CD14-positive monocyte (primary cell): ENCODE measurements at regions not wholly inside any gene's neighbourhood (a gene's known extent, or its start where the extent isn't known, plus 50 kb on each side); places are given as distances from the start of the nearest gene placed in this dataset.

ENCODE experiments used
- DNase-seq, 3 donors: peaks; one replicate each; pipeline ENCODE4 v3.0.0-alpha.2; 2011 to 2022
- H2AFZ ChIP-seq: 2 replicates; pipeline ENCODE4 v1.6.0; 2012; ENCODE audit warnings: mild to moderate bottlenecking, low read depth, low read length, inconsistent platforms; ENCODE audit not compliant: insufficient read depth, poor library complexity, severe bottlenecking
- H3K27ac ChIP-seq, 2 donors: 1 replicate in 1 of 2; 2 replicates in 1 of 2; pipeline ENCODE4 v1.5.1; 2012 to 2013; ENCODE audit warnings: low read length in 2 of 2, control low read depth in 1 of 2, inconsistent platforms in 1 of 2, low read depth in 1 of 2, mild to moderate bottlenecking in 1 of 2
- H3K27me3 ChIP-seq, 2 donors: one replicate each; pipeline versions ENCODE4 v1.6.0 to v1.6.1; 2011 to 2013; ENCODE audit warnings: low read length in 2 of 2; ENCODE audit not compliant: control insufficient read depth in 2 of 2, insufficient read depth in 2 of 2
- H3K36me3 ChIP-seq, 2 donors: replicated peaks in 1 of 2; 1 replicate in 1 of 2; 2 replicates in 1 of 2; pipeline versions ENCODE4 v1.5.1 to v1.6.1; 2012 to 2013; ENCODE audit warnings: low read length in 2 of 2, control low read depth in 1 of 2, inconsistent platforms in 1 of 2, mild to moderate bottlenecking in 1 of 2; ENCODE audit not compliant: insufficient read depth in 2 of 2, control insufficient read depth in 1 of 2
- H3K4me1 ChIP-seq, 2 donors: 1 replicate in 1 of 2; 2 replicates in 1 of 2; pipeline versions ENCODE4 v1.5.1 to v1.6.1; 2012 to 2013; ENCODE audit warnings: low read length in 2 of 2, control low read depth in 1 of 2, inconsistent platforms in 1 of 2, mild to moderate bottlenecking in 1 of 2, moderate library complexity in 1 of 2; ENCODE audit not compliant: insufficient read depth in 2 of 2, control insufficient read depth in 1 of 2
- H3K4me2 ChIP-seq: replicated peaks from 2 replicates; pipeline ENCODE3; 2012; ENCODE audit warnings: low read length, moderate library complexity, mild to moderate bottlenecking; ENCODE audit not compliant: poor library complexity, severe bottlenecking; ENCODE audit errors: extremely low read depth
- H3K4me3 ChIP-seq, 3 experiments: fragments of 200-600 bp in 1 of 3; sonication (generic) in 1 of 3; replicated peaks in 1 of 3; 1 replicate in 2 of 3; 2 replicates in 1 of 3; pipeline ENCODE4 v1.5.1; 2011 to 2013; ENCODE audit warnings: low read length in 3 of 3, mild to moderate bottlenecking in 3 of 3, control low read depth in 2 of 3, low read depth in 2 of 3, inconsistent platforms in 1 of 3, moderate library complexity in 1 of 3
- H3K79me2 ChIP-seq: 2 replicates; pipeline ENCODE4 v1.6.0; 2012; ENCODE audit warnings: mild to moderate bottlenecking, control low read depth, inconsistent platforms, low read length, moderate library complexity; ENCODE audit not compliant: insufficient read depth
- H3K9ac ChIP-seq: 2 replicates; pipeline ENCODE4 v1.6.0; 2017; ENCODE audit warnings: low read length, mild to moderate bottlenecking; ENCODE audit not compliant: insufficient read depth, poor library complexity, severe bottlenecking
- H3K9me3 ChIP-seq, 2 donors: replicated peaks in 1 of 2; 1 replicate in 1 of 2; 2 replicates in 1 of 2; pipeline versions ENCODE4 v1.5.1 to v1.6.1; 2012 to 2013; ENCODE audit warnings: low read length in 2 of 2, control low read depth in 1 of 2; ENCODE audit not compliant: control insufficient read depth in 1 of 2, insufficient read depth in 1 of 2
- H4K20me1 ChIP-seq: 2 replicates; pipeline ENCODE4 v1.6.0; 2012; ENCODE audit warnings: mild to moderate bottlenecking, low read length, control low read depth, moderate library complexity; ENCODE audit not compliant: insufficient read depth
- H3K27ac Mint-ChIP-seq, 7 donors: one replicate each; pipeline ENCODE4 v1.8.0; 2020; ENCODE audit warnings: mild to moderate bottlenecking in 7 of 7, mixed read lengths in 7 of 7, moderate library complexity in 6 of 7, inconsistent platforms in 2 of 7
- H3K27me3 Mint-ChIP-seq, 3 donors: one replicate each; pipeline ENCODE4 v1.8.0; 2021 to 2022; ENCODE audit warnings: low read depth in 3 of 3, mild to moderate bottlenecking in 3 of 3, mixed read lengths in 3 of 3, moderate library complexity in 3 of 3, inconsistent platforms in 1 of 3
- H3K36me3 Mint-ChIP-seq, 2 donors: one replicate each; pipeline ENCODE4 v1.8.0; 2020; ENCODE audit warnings: mixed read lengths in 2 of 2, inconsistent platforms in 1 of 2, mild to moderate bottlenecking in 1 of 2
- H3K4me1 Mint-ChIP-seq: one replicate; pipeline ENCODE4 v1.8.0; 2020; ENCODE audit warnings: mild to moderate bottlenecking, mixed read lengths
- H3K4me3 Mint-ChIP-seq, 2 donors: one replicate each; pipeline ENCODE4 v1.8.0; 2020; ENCODE audit warnings: mild to moderate bottlenecking in 2 of 2, mixed read lengths in 2 of 2, moderate library complexity in 1 of 2
- H3K9me3 Mint-ChIP-seq, 7 donors: one replicate each; pipeline ENCODE4 v1.8.0; 2020 to 2022; ENCODE audit warnings: mixed read lengths in 7 of 7, mild to moderate bottlenecking in 6 of 7, moderate library complexity in 6 of 7, inconsistent platforms in 2 of 7
- WGBS: methylation state at CpG from one replicate; pipeline ENCODE4 v1.1.5; 2013; ENCODE audit warnings: missing lambda C conversion rate; ENCODE audit not compliant: insufficient coverage; 5-methylcytosine and 5-hydroxymethylcytosine counted together
- intact Hi-C, 2 donors: fragments of 100-400 bp; cut with micrococcal nuclease; formaldehyde crosslinking; loops; one replicate each; pipeline versions ENCODE4 v1.15.0 to v1.15.1; 2023
- TF ChIP-seq, protein P1 (sequence below): fragments of 200-600 bp; IDR thresholded peaks from one replicate; pipeline ENCODE4 v1.8.0; 2022; ENCODE audit warnings: antibody characterized with exemption, mild to moderate bottlenecking

DNA sequence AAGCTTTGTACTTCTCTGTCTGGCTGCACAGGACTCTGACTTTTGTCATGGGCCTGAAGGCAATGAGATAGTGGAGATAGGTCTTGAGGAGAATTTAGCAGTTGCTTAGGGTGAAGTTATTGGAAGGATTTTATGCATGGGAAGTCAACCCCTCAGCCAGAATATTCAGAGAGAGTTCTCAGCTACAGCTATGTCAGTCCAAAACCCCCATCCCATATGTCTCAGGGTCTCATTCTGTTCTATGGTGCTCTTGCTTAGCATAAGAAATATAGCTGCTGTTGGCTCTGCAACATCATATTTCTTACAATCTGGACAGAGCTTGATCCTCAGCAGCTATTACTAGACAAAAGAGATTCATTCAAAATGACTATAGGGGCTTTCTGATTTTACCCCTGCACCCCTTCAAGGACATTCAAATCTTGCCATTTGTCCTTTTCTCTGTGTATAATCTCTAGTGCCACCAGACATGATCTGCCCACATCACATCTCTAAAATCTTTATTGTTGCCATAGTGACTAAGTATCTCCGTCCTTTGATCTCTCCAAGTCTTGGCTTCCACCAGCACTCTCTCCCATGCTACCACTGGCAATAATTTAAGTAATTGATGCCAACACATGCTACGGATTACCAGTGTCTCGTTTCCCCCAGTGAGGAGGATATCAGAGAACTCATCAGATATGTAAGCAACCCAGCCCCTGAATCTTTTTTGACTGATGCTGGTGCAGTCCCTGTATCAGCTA is 327.1 kb upstream of the ISX start:
- no peaks in the 10 kb centered on the region for H3K27me3 ChIP-seq
- no peak overlapping the region for H3K4me2 ChIP-seq
- H3K27ac ChIP-seq: no peak overlapping the region
- Mint-ChIP-seq H3K36me3 (no peaks in the 10 kb centered on the region), H3K27ac (no peak overlapping the region), H3K9me3 (peaks cover 1 to 16% (median 2%) of the 10 kb centered on the region in 7 donors), H3K27me3 (peaks cover 0 to 2% (median 0%) of the 10 kb centered on the region in 3 donors), H3K4me1 (no peaks in the 10 kb centered on the region), H3K4me3 (no peak overlapping the region)
- H3K9me3 ChIP-seq: peaks cover 2 to 6% of the 10 kb centered on the region in 2 donors
- H3K4me1 ChIP-seq: no peaks in the 10 kb centered on the region
- no peaks in the 10 kb centered on the region for H4K20me1 ChIP-seq
- no peaks in the 10 kb centered on the region for H3K79me2 ChIP-seq
- intact Hi-C loops: no loop called here
- TF ChIP-seq, protein P1, sequence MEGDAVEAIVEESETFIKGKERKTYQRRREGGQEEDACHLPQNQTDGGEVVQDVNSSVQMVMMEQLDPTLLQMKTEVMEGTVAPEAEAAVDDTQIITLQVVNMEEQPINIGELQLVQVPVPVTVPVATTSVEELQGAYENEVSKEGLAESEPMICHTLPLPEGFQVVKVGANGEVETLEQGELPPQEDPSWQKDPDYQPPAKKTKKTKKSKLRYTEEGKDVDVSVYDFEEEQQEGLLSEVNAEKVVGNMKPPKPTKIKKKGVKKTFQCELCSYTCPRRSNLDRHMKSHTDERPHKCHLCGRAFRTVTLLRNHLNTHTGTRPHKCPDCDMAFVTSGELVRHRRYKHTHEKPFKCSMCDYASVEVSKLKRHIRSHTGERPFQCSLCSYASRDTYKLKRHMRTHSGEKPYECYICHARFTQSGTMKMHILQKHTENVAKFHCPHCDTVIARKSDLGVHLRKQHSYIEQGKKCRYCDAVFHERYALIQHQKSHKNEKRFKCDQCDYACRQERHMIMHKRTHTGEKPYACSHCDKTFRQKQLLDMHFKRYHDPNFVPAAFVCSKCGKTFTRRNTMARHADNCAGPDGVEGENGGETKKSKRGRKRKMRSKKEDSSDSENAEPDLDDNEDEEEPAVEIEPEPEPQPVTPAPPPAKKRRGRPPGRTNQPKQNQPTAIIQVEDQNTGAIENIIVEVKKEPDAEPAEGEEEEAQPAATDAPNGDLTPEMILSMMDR: no peak
- DNase-seq: no peak
- H3K4me3 ChIP-seq: no peak overlapping the region
- no peaks in the 10 kb centered on the region for H3K36me3 ChIP-seq
- 73% methylated on average over 2 of the region's 3 CpGs for WGBS
- no peak overlapping the region for H3K9ac ChIP-seq
- no peak overlapping the region for H2AFZ ChIP-seq

DNA sequence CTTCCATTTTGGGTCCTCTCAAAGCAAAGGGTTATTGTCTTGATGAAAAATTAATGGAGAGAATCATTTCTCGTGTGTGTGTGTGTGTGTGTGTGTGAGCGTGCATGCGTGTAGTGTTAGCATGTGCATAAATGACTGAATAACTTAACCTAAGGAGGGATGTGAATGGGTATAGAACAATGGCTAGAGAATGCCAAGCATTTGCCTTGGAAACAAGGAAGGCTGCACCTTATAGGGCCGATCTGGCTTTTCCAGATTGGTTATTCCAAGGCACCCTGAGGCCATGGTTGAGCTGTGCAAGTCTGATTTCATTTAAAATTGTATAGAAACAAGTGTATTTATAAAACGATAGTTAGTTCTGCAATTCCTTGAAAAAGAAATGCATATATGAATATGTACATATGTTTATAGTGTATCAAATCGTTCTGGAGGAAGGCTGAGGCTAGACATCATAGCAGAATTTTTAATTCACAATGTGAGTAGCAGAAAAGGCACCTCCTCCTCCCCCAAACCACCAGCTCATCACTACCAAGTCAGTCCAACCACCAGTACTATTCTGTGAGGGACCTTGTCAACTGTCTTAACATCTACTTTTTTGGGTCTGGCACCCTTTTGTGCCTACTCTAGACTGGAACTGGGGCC is 322.7 kb upstream of the ISX start:
- Mint-ChIP-seq H3K36me3 (no peaks in the 10 kb centered on the region), H3K9me3 (peaks cover 0 to 9% (median 4%) of the 10 kb centered on the region in 7 donors), H3K4me3 (no peak overlapping the region), H3K27ac (no peak overlapping the region), H3K4me1 (no peaks in the 10 kb centered on the region), H3K27me3 (peaks cover 0 to 2% (median 0%) of the 10 kb centered on the region in 3 donors)
- intact Hi-C loops: no loop called here
- no peaks in the 10 kb centered on the region for H3K27me3 ChIP-seq
- H3K27ac ChIP-seq: no peak overlapping the region
- DNase-seq: no peak
- no peaks in the 10 kb centered on the region for H3K79me2 ChIP-seq
- no peaks in the 10 kb centered on the region for H3K4me1 ChIP-seq
- TF ChIP-seq, protein P1: no peak
- H4K20me1 ChIP-seq: no peaks in the 10 kb centered on the region
- no peak overlapping the region for H3K4me2 ChIP-seq
- no peaks in the 10 kb centered on the region for H3K36me3 ChIP-seq
- no peak overlapping the region for H3K4me3 ChIP-seq
- H3K9ac ChIP-seq: no peak overlapping the region
- H3K9me3 ChIP-seq: peaks cover 0 to 6% of the 10 kb centered on the region in 2 donors
- no peak overlapping the region for H2AFZ ChIP-seq
- 100% methylated on average over 2 of the region's 6 CpGs for WGBS
